Stomach (tissue), 8 donors: ENCODE measurements at regions not wholly inside any gene's neighbourhood (a gene's known extent, or its start where the extent isn't known, plus 50 kb on each side); places are given as distances from the start of the nearest gene placed in this dataset.

ENCODE experiments used
- DNase-seq, 2 donors: peaks; one replicate each; pipeline versions ENCODE4 v3.0.0 to v3.0.0-alpha.2; 2013 to 2019
- H3K27ac ChIP-seq, 5 donors: fragments of 200-600 bp in 4 of 5; sonication (generic) in 4 of 5; one replicate each; pipeline ENCODE4 v1.5.1; 2013 to 2019; ENCODE audit warnings: mild to moderate bottlenecking in 1 of 5, moderate library complexity in 1 of 5
- H3K27me3 ChIP-seq, 3 donors: fragments of 200-600 bp; sonication (generic); one replicate each; pipeline ENCODE4 v1.5.1; 2017 to 2019; ENCODE audit warnings: mixed run types in 1 of 3
- H3K36me3 ChIP-seq, 4 donors: fragments of 200-600 bp; sonication (generic); 1 replicate in 3 of 4; 2 replicates in 1 of 4; pipeline ENCODE4 v1.5.1; 2016 to 2019
- H3K4me1 ChIP-seq, 4 donors: fragments of 200-600 bp; sonication (generic); one replicate each; pipeline ENCODE4 v1.5.1; 2016 to 2019
- H3K4me3 ChIP-seq, 4 donors: fragments of 200-600 bp; sonication (generic) in 3 of 4; one replicate each; pipeline ENCODE4 v1.5.1; 2016 to 2019; ENCODE audit warnings: mild to moderate bottlenecking in 1 of 4
- H3K9me3 ChIP-seq, 4 donors: fragments of 200-600 bp; sonication (generic); one replicate each; pipeline ENCODE4 v1.5.1; 2016 to 2019
- CTCF ChIP-seq, 7 experiments: fragments of 450-650 bp in 4 of 7; fragments of 200-600 bp in 3 of 7; sonication (generic) in 3 of 7; IDR thresholded peaks; one replicate each; pipeline ENCODE4 v1.5.1; 2016 to 2019; ENCODE audit warnings: antibody characterized with exemption in 7 of 7, control low read depth in 2 of 7, mild to moderate bottlenecking in 1 of 7
- EP300 ChIP-seq: sonication (generic); formaldehyde crosslinking; IDR thresholded peaks from one replicate; pipeline ENCODE4 v1.6.1; 2017; ENCODE audit warnings: antibody characterized with exemption
- POLR2A ChIP-seq, 4 donors: fragments of 450-650 bp; IDR thresholded peaks; one replicate each; pipeline ENCODE4 v1.6.1; 2016; ENCODE audit warnings: antibody characterized with exemption in 4 of 4, control low read depth in 2 of 4, mild to moderate bottlenecking in 1 of 4, moderate library complexity in 1 of 4
- POLR2AphosphoS5 ChIP-seq, 3 donors: sonication (generic); formaldehyde crosslinking; IDR thresholded peaks; one replicate each; pipeline ENCODE4 v1.6.1; 2016; ENCODE audit warnings: antibody characterized with exemption in 3 of 3
- WGBS, 5 donors: extraction: QIAGEN DNeasy Blood & Tissue Kit in 3 of 5; methylation state at CpG; one replicate each; pipeline versions ENCODE4 v1.1.5 to v1.1.7; 2013 to 2018; 5-methylcytosine and 5-hydroxymethylcytosine counted together
- intact Hi-C: fragments of 100-400 bp; cut with DNase I; formaldehyde crosslinking; loops from one replicate; pipeline ENCODE4 v1.15.1; 2023; ENCODE audit warnings: low total_unique reads
- donor health status: healthy with polysubstance abuse.
- donor health status: Bipolar disorder and iron deficiency.
- donor health status: healthy.

GRCh38 chr10:78645169-78645686 is 423.5 kb upstream of the ZMIZ1 start:
- Histone ChIP-seq H3K4me1 (peaks cover 0 to 4% (median 0%) of the 10 kb centered on the region in 4 donors), H3K36me3 (no peaks in the 10 kb centered on the region), H3K27ac (no peak overlapping the region), H3K9me3 (no peaks in the 10 kb centered on the region), H3K27me3 (no peaks in the 10 kb centered on the region), H3K4me3 (no peak overlapping the region)
- intact Hi-C loops = no loop called here
- 89 to 97% (median 92%) methylated on average over 5 of the region's 5 CpGs for WGBS, 5 donors
- DNase-seq = no peak
- no peak for TF ChIP-seq EP300
- no peak for TF ChIP-seq POLR2AphosphoS5 (IDR thresholded peaks at IDR 0.05)
- TF ChIP-seq POLR2A (IDR thresholded peaks at IDR 0.05) = no peak
- TF ChIP-seq CTCF (IDR thresholded peaks at IDR 0.05) = no peak

DNA sequence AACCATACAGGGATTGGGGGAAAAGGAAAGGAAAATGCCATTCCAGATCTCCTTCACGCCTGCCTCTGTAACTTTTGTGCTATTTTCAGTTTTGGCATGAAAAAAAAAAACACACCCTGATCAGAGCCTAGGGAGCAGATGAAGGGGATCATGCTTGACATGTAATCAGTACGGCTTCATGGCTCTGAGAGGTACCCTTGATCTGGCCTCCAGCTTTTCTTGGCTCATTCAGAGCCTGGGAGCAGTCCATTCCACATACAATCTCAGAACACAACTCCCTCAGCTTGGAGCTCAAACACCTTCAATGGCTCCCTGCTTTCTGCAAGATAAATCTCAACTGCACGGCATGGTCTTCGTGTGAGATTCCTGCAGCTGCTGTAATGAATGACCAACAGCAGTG is 422.8 kb upstream of the ZMIZ1 start:
- intact Hi-C loops = no loop called here
- DNase-seq = no peak
- Histone ChIP-seq H3K4me1 (peaks cover 0 to 3% (median 0%) of the 10 kb centered on the region in 4 donors), H3K36me3 (no peaks in the 10 kb centered on the region), H3K27me3 (no peaks in the 10 kb centered on the region), H3K9me3 (no peaks in the 10 kb centered on the region), H3K27ac (no peak overlapping the region), H3K4me3 (no peak overlapping the region)
- no peak for TF ChIP-seq POLR2AphosphoS5 (IDR thresholded peaks at IDR 0.05)
- 83 to 94% (median 89%) methylated on average over 4 of the region's 4 CpGs for WGBS, 5 donors

- intact Hi-C loops = no loop called here
- no peaks in the 10 kb centered on the region for H3K4me1 ChIP-seq
- no peaks in the 10 kb centered on the region for H3K9me3 ChIP-seq
- WGBS, 5 donors = 50 to 77% (median 57%) methylated on average over 4 of the region's 4 CpGs
- no peak overlapping the region for H3K27ac ChIP-seq
- H3K27me3 ChIP-seq = no peaks in the 10 kb centered on the region
- TF ChIP-seq POLR2A (IDR thresholded peaks at IDR 0.05) = no peak
- no peak for TF ChIP-seq CTCF (IDR thresholded peaks at IDR 0.05)
- TF ChIP-seq POLR2AphosphoS5 (IDR thresholded peaks at IDR 0.05) = no peak
- TF ChIP-seq EP300 = no peak
- DNase-seq = no peak
- H3K4me3 ChIP-seq = no peak overlapping the region
- no peaks in the 10 kb centered on the region for H3K36me3 ChIP-seq
Measured at GRCh38 chr10:78648256-78648860, 420.4 kb upstream of the ZMIZ1 start.

DNA sequence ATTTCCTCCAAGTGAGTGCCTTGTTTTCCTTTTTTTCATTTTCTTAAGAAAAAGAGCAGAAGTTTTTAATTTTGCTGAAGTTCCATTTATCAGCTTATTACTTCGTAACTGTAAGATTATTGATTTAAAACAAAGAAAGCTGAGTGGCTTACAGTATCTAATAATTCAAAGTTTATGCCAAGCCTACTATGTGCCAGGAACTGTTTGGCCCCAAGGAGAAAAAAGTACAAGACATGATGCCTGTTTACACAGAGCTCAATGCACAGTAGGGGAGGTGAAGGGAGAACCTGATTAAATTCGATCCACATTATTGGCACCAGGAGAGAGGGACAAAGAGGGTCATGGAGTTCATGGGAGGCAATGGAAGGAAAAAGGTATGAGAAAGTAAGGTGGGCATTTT is 419.3 kb upstream of the ZMIZ1 start:
- H3K4me3 ChIP-seq = no peak overlapping the region
- intact Hi-C loops = no loop called here
- WGBS, 5 donors = 67 to 83% (median 70%) methylated on average over 2 of the region's 2 CpGs

More for the DNA sequence above, 419.3 kb upstream of the ZMIZ1 start:
- TF ChIP-seq EP300 (no peak), POLR2A (IDR thresholded peaks at IDR 0.05) (no peak), POLR2AphosphoS5 (IDR thresholded peaks at IDR 0.05) (no peak), CTCF (IDR thresholded peaks at IDR 0.05) (no peak)
- H3K36me3 ChIP-seq = no peaks in the 10 kb centered on the region
- no peak overlapping the region for H3K27ac ChIP-seq
- DNase-seq = no peak
- H3K9me3 ChIP-seq = no peaks in the 10 kb centered on the region
- H3K4me1 ChIP-seq = no peaks in the 10 kb centered on the region
- H3K27me3 ChIP-seq = no peaks in the 10 kb centered on the region
